Neural progenitor cell (in vitro differentiated cells): ENCODE measurements at regions not wholly inside any gene's neighbourhood (a gene's known extent, or its start where the extent isn't known, plus 50 kb on each side); places are given as distances from the start of the nearest gene placed in this dataset.
A peak's percentile ranks its signal among the peaks of the same experiment; 100 is the strongest.

Source experiments
- DNase-seq: peaks from one replicate; pipeline ENCODE4 v3.0.0-alpha.2; 2016; ENCODE audit warnings: low spot score
- H2AFZ ChIP-seq: fragments of 200-600 bp; sonication (generic); replicated peaks from 2 replicates; pipeline ENCODE4 v1.6.1; 2016; ENCODE audit warnings: antibody characterized with exemption
- H3F3A ChIP-seq: fragments of 200-600 bp; sonication (generic); 2 replicates; pipeline ENCODE4 v1.6.1; 2016; ENCODE audit warnings: antibody characterized with exemption, low read depth
- H3K27ac ChIP-seq: fragments of 200-600 bp; sonication (generic); 2 replicates; pipeline ENCODE4 v1.5.1; 2016; ENCODE audit warnings: mild to moderate bottlenecking
- H3K27me3 ChIP-seq: fragments of 200-600 bp; sonication (generic); 2 replicates; pipeline ENCODE4 v1.6.1; 2016; ENCODE audit warnings: mild to moderate bottlenecking, moderate library complexity
- H3K36me3 ChIP-seq: fragments of 200-600 bp; sonication (generic); 2 replicates; pipeline ENCODE4 v1.5.1; 2016
- H3K4me1 ChIP-seq: fragments of 200-600 bp; sonication (generic); 2 replicates; pipeline ENCODE4 v1.6.1; 2016; ENCODE audit warnings: mixed run types
- H3K4me2 ChIP-seq: fragments of 200-600 bp; sonication (generic); 2 replicates; pipeline ENCODE4 v1.6.1; 2016
- H3K4me3 ChIP-seq: fragments of 200-600 bp; sonication (generic); 2 replicates; pipeline ENCODE4 v1.5.1; 2016
- H3K79me2 ChIP-seq: fragments of 200-600 bp; sonication (generic); 2 replicates; pipeline ENCODE4 v1.6.1; 2016; ENCODE audit warnings: low read depth
- H3K9ac ChIP-seq: fragments of 200-600 bp; sonication (generic); 2 replicates; pipeline ENCODE4 v1.6.1; 2016
- H3K9me3 ChIP-seq: fragments of 200-600 bp; sonication (generic); 2 replicates; pipeline ENCODE4 v1.5.1; 2016; ENCODE audit warnings: low read depth
- H4K20me1 ChIP-seq: fragments of 200-600 bp; sonication (generic); 2 replicates; pipeline ENCODE4 v1.6.1; 2016; ENCODE audit warnings: low read depth
- H3K27ac Mint-ChIP-seq: 3 replicates; pipeline ENCODE4 v1.8.0; 2021; ENCODE audit warnings: mixed read lengths
- H3K27me3 Mint-ChIP-seq: 2 replicates; pipeline ENCODE4 v1.8.0; 2022; ENCODE audit warnings: low read depth, mild to moderate bottlenecking, inconsistent platforms, moderate library complexity, mixed read lengths; ENCODE audit not compliant: insufficient read depth
- H3K36me3 Mint-ChIP-seq: 3 replicates; pipeline ENCODE4 v1.8.0; 2021; ENCODE audit warnings: mixed read lengths
- H3K4me1 Mint-ChIP-seq: 3 replicates; pipeline ENCODE4 v1.8.0; 2021; ENCODE audit warnings: mixed read lengths
- H3K4me3 Mint-ChIP-seq: 3 replicates; pipeline ENCODE4 v1.8.0; 2021; ENCODE audit warnings: mild to moderate bottlenecking, moderate library complexity, mixed read lengths
- H3K9me3 Mint-ChIP-seq: 3 replicates; pipeline ENCODE4 v1.8.0; 2020; ENCODE audit warnings: mixed read lengths
- CTCF ChIP-seq: fragments of 200-600 bp; sonication (generic); IDR thresholded peaks from 2 replicates; pipeline ENCODE4 v1.5.1; 2017; ENCODE audit warnings: antibody characterized with exemption, mild to moderate bottlenecking
- EZH2 ChIP-seq: fragments of 200-600 bp; sonication (generic); IDR thresholded peaks from 2 replicates; pipeline ENCODE4 v1.6.1; 2017; ENCODE audit warnings: antibody characterized with exemption, mild to moderate bottlenecking, moderate library complexity
- EZH2phosphoT487 ChIP-seq: fragments of 200-600 bp; sonication (generic); IDR thresholded peaks from 2 replicates; pipeline ENCODE4 v1.6.1; 2017; ENCODE audit warnings: antibody characterized with exemption

- DNase-seq = peak; percentile 21
- no peak overlapping the region for H3K4me3 Mint-ChIP-seq
Measured at GRCh38 chr4:29052266-29052665, 1667.9 kb upstream of the PCDH7 start.

GRCh38 chr4:29058531-29058930, 1661.6 kb upstream of the PCDH7 start:
- Histone ChIP-seq H3K79me2 (no peaks in the 10 kb centered on the region), H3F3A (no peaks in the 10 kb centered on the region), H3K9me3 (no peaks in the 10 kb centered on the region), H3K4me1 (no peaks in the 10 kb centered on the region), H4K20me1 (no peaks in the 10 kb centered on the region), H2AFZ (no peak overlapping the region), H3K36me3 (no peaks in the 10 kb centered on the region), H3K4me2 (no peak overlapping the region), H3K27ac (no peak overlapping the region), H3K9ac (no peak overlapping the region), H3K27me3 (no peaks in the 10 kb centered on the region), H3K4me3 (no peak overlapping the region)
- no peak for DNase-seq
- Mint-ChIP-seq H3K9me3 (peaks cover 7% of the 10 kb centered on the region), H3K4me1 (no peaks in the 10 kb centered on the region), H3K4me3 (no peak overlapping the region), H3K27me3 (peaks cover 2% of the 10 kb centered on the region), H3K27ac (no peak overlapping the region), H3K36me3 (peaks cover 3% of the 10 kb centered on the region)
- TF ChIP-seq EZH2phosphoT487 (no peak), CTCF (no peak), EZH2 (no peak)

More at GRCh38 chr4:29052266-29052665, 1667.9 kb upstream of the PCDH7 start:
- peaks cover 9% of the 10 kb centered on the region for H3F3A ChIP-seq
- H3K4me3 ChIP-seq = no peak overlapping the region
- no peaks in the 10 kb centered on the region for H3K9me3 ChIP-seq
- H3K27ac Mint-ChIP-seq = peak overlapping the region; percentile 43
- peaks cover 4% of the 10 kb centered on the region for H3K36me3 Mint-ChIP-seq
- no peaks in the 10 kb centered on the region for H3K27me3 ChIP-seq
- H3K4me1 Mint-ChIP-seq = peaks cover 25% of the 10 kb centered on the region
- H4K20me1 ChIP-seq = no peaks in the 10 kb centered on the region
- H3K4me1 ChIP-seq = peaks cover 27% of the 10 kb centered on the region
- no peak overlapping the region for H3K9ac ChIP-seq
- H3K27me3 Mint-ChIP-seq = peaks cover 2% of the 10 kb centered on the region
- H3K4me2 ChIP-seq = peak overlapping the region; percentile 42
- no peak for TF ChIP-seq EZH2phosphoT487
- no peak for TF ChIP-seq EZH2
- no peak for TF ChIP-seq CTCF
- no peaks in the 10 kb centered on the region for H3K36me3 ChIP-seq
- no peaks in the 10 kb centered on the region for H3K79me2 ChIP-seq
- peaks cover 11% of the 10 kb centered on the region for H3K9me3 Mint-ChIP-seq
- no peak overlapping the region for H3K27ac ChIP-seq
- no peak overlapping the region for H2AFZ ChIP-seq

- no peaks in the 10 kb centered on the region for H3K4me1 ChIP-seq
- H3F3A ChIP-seq = no peaks in the 10 kb centered on the region
- no peak overlapping the region for H2AFZ ChIP-seq
- H3K36me3 ChIP-seq = no peaks in the 10 kb centered on the region
- Mint-ChIP-seq H3K27me3 (peaks cover 1% of the 10 kb centered on the region), H3K27ac (no peak overlapping the region), H3K4me3 (no peak overlapping the region), H3K36me3 (peaks cover 4% of the 10 kb centered on the region), H3K4me1 (no peaks in the 10 kb centered on the region), H3K9me3 (peaks cover 25% of the 10 kb centered on the region)
- no peak overlapping the region for H3K27ac ChIP-seq
- no peaks in the 10 kb centered on the region for H3K9me3 ChIP-seq
- no peak for DNase-seq
- H3K4me3 ChIP-seq = no peak overlapping the region
- no peaks in the 10 kb centered on the region for H3K79me2 ChIP-seq
- no peak overlapping the region for H3K4me2 ChIP-seq
- no peaks in the 10 kb centered on the region for H3K27me3 ChIP-seq
- H3K9ac ChIP-seq = no peak overlapping the region
- H4K20me1 ChIP-seq = no peaks in the 10 kb centered on the region
- TF ChIP-seq CTCF (no peak), EZH2 (no peak), EZH2phosphoT487 (no peak)
Measured at GRCh38 chr4:29066861-29067260, 1653.3 kb upstream of the PCDH7 start.
